GM12864 (cell line): ENCODE measurements at regions not wholly inside any gene's neighbourhood (a gene's known extent, or its start where the extent isn't known, plus 50 kb on each side); places are given as distances from the start of the nearest gene placed in this dataset.

ENCODE experiments used
- DNase-seq: peaks from one replicate; pipeline ENCODE4 v3.0.0-alpha.2; 2011; ENCODE audit warnings: low read depth
- H3K4me3 ChIP-seq: 2 replicates; pipeline ENCODE4 v1.5.1; 2011; ENCODE audit warnings: mild to moderate bottlenecking, low read depth, low read length, control low read depth
- CTCF ChIP-seq: IDR thresholded peaks from 2 replicates; pipeline ENCODE4 v1.5.1; 2011; ENCODE audit warnings: low read depth, mild to moderate bottlenecking, moderate library complexity, low read length, control low read depth, inconsistent platforms; ENCODE audit errors: missing control alignments

- DNase-seq: no peak
- no peak overlapping the region for H3K4me3 ChIP-seq
- TF ChIP-seq CTCF: no peak
Measured at GRCh38 chr2:66699793-66700676, 265.1 kb downstream of the MEIS1 start.

- DNase-seq: no peak
- H3K4me3 ChIP-seq: no peak overlapping the region
- TF ChIP-seq CTCF: no peak
Measured at GRCh38 chr2:66700677-66701066, 265.7 kb downstream of the MEIS1 start.

GRCh38 chr2:66701251-66701650, 266.3 kb downstream of the MEIS1 start:
- DNase-seq: no peak
- TF ChIP-seq CTCF: no peak
- H3K4me3 ChIP-seq: no peak overlapping the region

- H3K4me3 ChIP-seq: no peak overlapping the region
- TF ChIP-seq CTCF: no peak
Measured at GRCh38 chr2:66701656-66702055, 266.7 kb downstream of the MEIS1 start.

GRCh38 chr2:66702301-66702700, 267.4 kb downstream of the MEIS1 start:
- H3K4me3 ChIP-seq: no peak overlapping the region
- TF ChIP-seq CTCF: no peak

More at GRCh38 chr2:66701656-66702055, 266.7 kb downstream of the MEIS1 start:
- DNase-seq: no peak

GRCh38 chr2:66704786-66705185, 269.9 kb downstream of the MEIS1 start:
- no peak overlapping the region for H3K4me3 ChIP-seq
- TF ChIP-seq CTCF: no peak
- DNase-seq: no peak

More at GRCh38 chr2:66702301-66702700, 267.4 kb downstream of the MEIS1 start:
- no peak for DNase-seq

- H3K4me3 ChIP-seq: no peak overlapping the region
- DNase-seq: no peak
- no peak for TF ChIP-seq CTCF
Measured at GRCh38 chr2:66714610-66715009, 279.7 kb downstream of the MEIS1 start.
